ENCODE measurements at regions not wholly inside any gene's neighbourhood (a gene's known extent, or its start where the extent isn't known, plus 50 kb on each side); places are given as distances from the start of the nearest gene placed in this dataset.
A peak's percentile ranks its signal among the peaks of the same experiment; 100 is the strongest.

DNA sequence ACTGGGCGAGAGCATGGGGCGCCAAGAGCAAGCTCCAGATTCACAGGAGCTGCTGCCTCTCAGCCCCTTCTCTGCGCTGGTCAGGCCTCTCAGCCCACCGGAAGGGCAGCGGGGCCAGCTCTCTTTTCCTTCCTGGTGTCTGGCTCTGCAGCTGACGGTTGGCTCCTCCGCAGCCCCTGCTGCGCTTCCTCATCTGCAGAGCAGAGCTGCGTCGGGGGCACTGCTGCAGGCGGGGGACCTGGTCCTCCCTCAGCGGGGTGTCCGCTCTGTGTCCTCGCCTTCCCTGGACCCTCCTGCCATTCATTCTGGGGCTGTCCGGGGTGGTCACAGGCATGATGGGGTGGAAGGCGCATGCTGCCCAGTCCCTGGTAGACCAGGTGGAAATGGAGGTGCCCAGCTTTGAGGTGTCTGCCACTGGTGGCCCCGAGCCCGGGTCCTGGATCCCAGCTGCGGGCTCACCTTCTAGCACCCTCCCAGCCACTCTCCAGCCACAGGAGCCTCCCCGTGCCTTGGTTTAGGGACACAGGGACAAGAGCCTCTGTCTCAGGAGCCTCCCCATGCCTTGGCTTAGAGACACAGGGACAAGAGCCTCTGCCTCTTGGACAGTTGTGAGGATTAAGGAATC is 84.8 kb downstream of the IRF8 start:
- H3K27ac ChIP-seq (ENCODE audit: low read length): no peak overlapping the region
- no peaks in the 10 kb centered on the region for H3K9me3 ChIP-seq (ENCODE audit: control insufficient read depth, low read depth, low read length)
- WGBS (ENCODE audit: insufficient coverage, low lambda C conversion rate): no CpG with 5 or more reads among the region's 20 CpGs
- H3K36me3 ChIP-seq (ENCODE audit: control insufficient read depth, insufficient read depth, low read length): no peaks in the 10 kb centered on the region
- H3K27me3 ChIP-seq (ENCODE audit: control insufficient read depth, insufficient read depth, low read length): peaks cover 2% of the 10 kb centered on the region
- H3K4me3 ChIP-seq (ENCODE audit: low read length): no peak overlapping the region
- no peak for DNase-seq
- H3K4me1 ChIP-seq (ENCODE audit: control insufficient read depth, insufficient read depth, low read length): peaks cover 47% of the 10 kb centered on the region

DNA sequence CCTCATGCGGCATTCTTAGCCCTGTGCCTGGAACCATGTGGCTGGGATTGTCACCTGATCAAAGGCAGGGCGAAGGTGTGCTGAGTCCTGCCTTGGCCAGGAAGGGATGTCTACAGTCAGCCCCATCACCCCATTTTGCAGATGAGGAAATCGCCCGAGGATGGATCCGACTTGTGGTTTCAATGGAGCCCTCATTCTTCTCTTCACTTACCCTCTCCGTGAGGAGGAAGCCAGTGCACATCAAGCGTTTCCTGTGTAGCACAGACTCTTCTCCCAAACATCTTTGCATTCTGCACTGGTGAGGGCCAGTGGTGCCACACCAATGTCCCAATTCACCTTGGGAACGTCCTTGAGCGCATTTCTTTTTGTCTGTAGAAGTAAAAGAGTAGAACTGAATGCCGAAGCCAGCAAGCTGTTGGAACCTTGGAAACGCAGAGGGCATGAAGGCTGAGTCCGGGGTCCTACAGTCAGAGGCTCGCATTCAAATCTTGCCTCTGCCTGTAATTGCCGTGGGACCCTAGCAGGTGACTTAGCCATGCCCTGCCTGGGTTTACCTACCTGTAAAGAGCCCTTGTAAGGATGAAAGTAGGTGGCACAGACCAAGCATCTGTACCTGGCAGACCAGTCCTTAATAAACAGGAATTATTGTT is 85.4 kb downstream of the IRF8 start:
- Histone ChIP-seq H3K36me3 (ENCODE audit: control insufficient read depth, insufficient read depth, low read length) (no peaks in the 10 kb centered on the region), H3K4me3 (ENCODE audit: low read length) (no peak overlapping the region), H3K27me3 (ENCODE audit: control insufficient read depth, insufficient read depth, low read length) (peaks cover 2% of the 10 kb centered on the region), H3K4me1 (ENCODE audit: control insufficient read depth, insufficient read depth, low read length) (peaks cover 47% of the 10 kb centered on the region), H3K9me3 (ENCODE audit: control insufficient read depth, low read depth, low read length) (no peaks in the 10 kb centered on the region), H3K27ac (ENCODE audit: low read length) (peak overlapping the region; percentile 50)
- no peak for DNase-seq
- 80% methylated on average over 1 of the region's 14 CpGs for WGBS (ENCODE audit: insufficient coverage, low lambda C conversion rate)

DNA sequence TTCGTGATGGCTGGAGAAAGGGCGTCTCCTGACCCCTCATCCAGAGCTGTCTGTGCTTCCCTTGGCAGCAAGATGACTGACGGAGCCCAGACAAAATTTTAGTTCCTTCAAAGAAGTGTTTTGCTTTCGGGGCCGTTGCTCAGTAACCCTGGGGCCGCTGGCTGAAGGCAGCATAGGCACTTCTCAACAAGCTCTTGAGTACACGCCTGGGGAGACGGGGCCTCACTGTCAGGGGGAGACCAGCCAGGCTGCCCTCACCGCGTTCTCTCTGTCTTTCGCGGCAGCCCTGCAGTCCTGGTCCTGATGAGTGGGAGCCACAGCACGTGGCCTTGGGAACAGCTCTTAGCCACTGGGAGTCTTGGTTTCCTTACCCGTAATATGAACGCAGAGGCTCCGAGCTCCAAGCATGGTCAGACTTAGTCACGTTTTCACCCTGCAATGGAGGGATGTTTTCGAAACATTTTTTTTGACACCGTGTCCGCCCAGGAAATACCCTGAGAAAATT is 86.0 kb downstream of the IRF8 start:
- no peak overlapping the region for H3K4me3 ChIP-seq (ENCODE audit: low read length)
- peaks cover 2% of the 10 kb centered on the region for H3K27me3 ChIP-seq (ENCODE audit: control insufficient read depth, insufficient read depth, low read length)
- peaks cover 46% of the 10 kb centered on the region for H3K4me1 ChIP-seq (ENCODE audit: control insufficient read depth, insufficient read depth, low read length)
- DNase-seq: peak; percentile 27 to 67
- H3K9me3 ChIP-seq (ENCODE audit: control insufficient read depth, low read depth, low read length): no peaks in the 10 kb centered on the region
- peak overlapping the region; percentile 50 for H3K27ac ChIP-seq (ENCODE audit: low read length)
- H3K36me3 ChIP-seq (ENCODE audit: control insufficient read depth, insufficient read depth, low read length): no peaks in the 10 kb centered on the region
- WGBS (ENCODE audit: insufficient coverage, low lambda C conversion rate): 12% methylated on average over 3 of the region's 20 CpGs

DNA sequence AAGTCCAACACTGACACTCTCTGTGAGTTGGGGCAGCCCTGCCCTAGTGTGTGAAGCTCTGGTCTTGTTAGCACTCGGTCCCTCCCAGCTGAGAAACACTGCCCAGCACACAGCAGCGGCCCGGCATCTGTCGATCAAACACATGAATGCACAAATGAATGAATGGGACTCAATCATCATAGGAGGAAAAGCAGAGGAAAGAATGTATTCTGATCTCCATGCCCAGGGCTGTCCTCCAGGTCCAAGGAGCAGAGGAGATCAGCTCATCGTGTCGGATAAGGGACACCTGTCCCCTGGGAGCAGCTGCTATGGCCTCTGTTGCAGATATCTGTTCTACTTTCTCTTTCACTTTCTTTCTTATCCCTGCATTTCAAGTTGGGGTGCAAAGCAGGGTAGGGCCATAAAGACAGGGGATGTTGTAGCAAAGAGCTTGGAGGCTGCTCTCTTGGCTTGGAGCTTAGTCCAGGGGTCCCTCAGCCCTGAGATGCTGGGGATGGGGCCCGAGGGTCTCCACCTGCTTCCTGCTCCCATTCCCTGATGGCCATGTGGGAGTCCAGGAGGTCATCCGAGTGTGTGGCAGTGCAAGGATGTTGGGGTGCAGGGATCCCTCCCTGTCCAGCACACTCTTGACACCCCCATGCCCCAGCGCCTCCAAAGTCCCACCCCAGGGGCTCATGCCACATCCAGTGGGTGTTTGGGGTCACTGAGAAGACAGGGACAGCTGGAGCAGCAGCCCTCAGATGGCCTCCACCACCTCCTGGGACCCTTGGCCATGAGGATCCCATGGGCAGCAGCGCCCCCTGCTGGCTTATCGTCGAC is 88.2 kb downstream of the IRF8 start:
- Histone ChIP-seq H3K27me3 (ENCODE audit: control insufficient read depth, insufficient read depth, low read length) (peaks cover 2% of the 10 kb centered on the region), H3K4me3 (ENCODE audit: low read length) (no peak overlapping the region), H3K4me1 (ENCODE audit: control insufficient read depth, insufficient read depth, low read length) (peaks cover 45% of the 10 kb centered on the region), H3K36me3 (ENCODE audit: control insufficient read depth, insufficient read depth, low read length) (no peaks in the 10 kb centered on the region), H3K27ac (ENCODE audit: low read length) (peak overlapping the region; percentile 53), H3K9me3 (ENCODE audit: control insufficient read depth, low read depth, low read length) (no peaks in the 10 kb centered on the region)
- no CpG with 5 or more reads among the region's 12 CpGs for WGBS (ENCODE audit: insufficient coverage, low lambda C conversion rate)
- peak; percentile 84 to 93 for DNase-seq

DNA sequence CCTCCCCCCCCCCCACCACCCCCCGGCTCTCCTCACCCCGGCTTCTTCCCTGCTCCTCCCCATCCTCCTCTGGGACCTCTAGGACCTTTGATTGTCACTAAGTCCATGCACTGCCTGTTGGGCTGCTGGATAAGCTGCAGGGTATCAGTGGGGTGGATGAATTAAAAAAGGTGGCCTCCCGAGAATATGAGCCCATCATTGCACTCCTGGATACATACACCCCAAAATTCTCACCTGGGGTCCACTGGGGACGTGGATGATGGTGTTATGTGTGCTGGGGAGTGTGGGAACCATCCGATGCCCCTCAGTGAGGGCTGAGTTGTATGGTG is 88.8 kb downstream of the IRF8 start:
- H3K27ac ChIP-seq (ENCODE audit: low read length): no peak overlapping the region
- H3K36me3 ChIP-seq (ENCODE audit: control insufficient read depth, insufficient read depth, low read length): no peaks in the 10 kb centered on the region
- peaks cover 2% of the 10 kb centered on the region for H3K27me3 ChIP-seq (ENCODE audit: control insufficient read depth, insufficient read depth, low read length)
- H3K4me1 ChIP-seq (ENCODE audit: control insufficient read depth, insufficient read depth, low read length): peaks cover 45% of the 10 kb centered on the region
- no CpG with 5 or more reads among the region's 5 CpGs for WGBS (ENCODE audit: insufficient coverage, low lambda C conversion rate)
- H3K4me3 ChIP-seq (ENCODE audit: low read length): no peak overlapping the region
- no peak for DNase-seq
- H3K9me3 ChIP-seq (ENCODE audit: control insufficient read depth, low read depth, low read length): no peaks in the 10 kb centered on the region

DNA sequence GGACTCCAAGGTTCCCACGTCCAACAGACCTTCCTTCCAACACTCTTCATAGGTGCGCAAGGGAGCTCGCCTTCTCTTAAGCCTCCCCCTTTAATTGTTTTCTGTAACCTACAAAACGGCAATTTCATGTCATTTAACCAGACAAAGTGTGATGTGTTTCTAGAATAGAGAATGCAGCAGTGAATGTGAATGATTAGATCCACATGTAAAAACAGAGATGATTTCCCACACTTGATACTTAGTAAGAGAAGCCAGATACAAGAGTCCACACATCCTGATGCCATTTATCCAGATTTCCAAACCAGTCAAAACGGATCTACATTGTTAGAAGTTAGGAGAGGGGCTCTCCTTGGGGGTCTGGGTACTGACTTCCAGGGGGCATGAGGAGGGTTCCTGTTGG is 89.3 kb downstream of the IRF8 start:
- no CpG with 5 or more reads among the region's 5 CpGs for WGBS (ENCODE audit: insufficient coverage, low lambda C conversion rate)
- no peak overlapping the region for H3K27ac ChIP-seq (ENCODE audit: low read length)
- H3K9me3 ChIP-seq (ENCODE audit: control insufficient read depth, low read depth, low read length): no peaks in the 10 kb centered on the region
- no peak overlapping the region for H3K4me3 ChIP-seq (ENCODE audit: low read length)
- DNase-seq: no peak
- H3K4me1 ChIP-seq (ENCODE audit: control insufficient read depth, insufficient read depth, low read length): peaks cover 40% of the 10 kb centered on the region
- no peaks in the 10 kb centered on the region for H3K36me3 ChIP-seq (ENCODE audit: control insufficient read depth, insufficient read depth, low read length)
- H3K27me3 ChIP-seq (ENCODE audit: control insufficient read depth, insufficient read depth, low read length): peaks cover 2% of the 10 kb centered on the region

DNA sequence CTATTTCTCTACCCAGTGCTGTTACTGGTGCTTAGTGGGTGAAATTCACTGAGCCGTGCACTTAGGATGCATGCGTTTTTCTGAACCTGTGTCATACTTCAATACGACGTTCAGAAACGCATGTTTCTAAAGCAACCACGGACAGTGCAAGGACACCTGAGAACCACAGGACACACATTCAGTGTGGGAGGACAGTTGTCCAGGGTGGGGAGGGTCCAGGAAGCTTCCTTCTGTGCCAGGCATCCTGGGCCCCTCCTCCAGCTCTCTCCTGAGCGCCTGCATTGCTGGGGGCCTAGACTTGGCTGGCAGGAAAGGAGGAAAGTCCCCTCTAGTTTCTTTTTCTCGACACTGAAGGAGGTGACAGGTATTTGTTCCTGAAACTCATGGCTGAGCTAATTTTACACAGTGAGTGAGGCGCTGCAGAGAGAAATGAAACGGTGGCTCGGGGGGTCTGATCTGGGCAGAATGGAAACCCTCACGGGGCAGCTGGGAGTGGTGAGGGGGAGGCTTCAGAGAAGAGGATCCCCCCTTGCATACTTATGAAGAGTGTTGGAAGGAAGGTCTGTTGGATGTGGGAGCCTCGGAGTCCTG is 89.9 kb downstream of the IRF8 start:
- H3K36me3 ChIP-seq (ENCODE audit: control insufficient read depth, insufficient read depth, low read length): no peaks in the 10 kb centered on the region
- DNase-seq: no peak
- H3K27me3 ChIP-seq (ENCODE audit: control insufficient read depth, insufficient read depth, low read length): peaks cover 2% of the 10 kb centered on the region
- H3K4me3 ChIP-seq (ENCODE audit: low read length): no peak overlapping the region
- H3K4me1 ChIP-seq (ENCODE audit: control insufficient read depth, insufficient read depth, low read length): peaks cover 37% of the 10 kb centered on the region
- no peak overlapping the region for H3K27ac ChIP-seq (ENCODE audit: low read length)
- 94% methylated on average over 3 of the region's 13 CpGs for WGBS (ENCODE audit: insufficient coverage, low lambda C conversion rate)
- no peaks in the 10 kb centered on the region for H3K9me3 ChIP-seq (ENCODE audit: control insufficient read depth, low read depth, low read length)

DNA sequence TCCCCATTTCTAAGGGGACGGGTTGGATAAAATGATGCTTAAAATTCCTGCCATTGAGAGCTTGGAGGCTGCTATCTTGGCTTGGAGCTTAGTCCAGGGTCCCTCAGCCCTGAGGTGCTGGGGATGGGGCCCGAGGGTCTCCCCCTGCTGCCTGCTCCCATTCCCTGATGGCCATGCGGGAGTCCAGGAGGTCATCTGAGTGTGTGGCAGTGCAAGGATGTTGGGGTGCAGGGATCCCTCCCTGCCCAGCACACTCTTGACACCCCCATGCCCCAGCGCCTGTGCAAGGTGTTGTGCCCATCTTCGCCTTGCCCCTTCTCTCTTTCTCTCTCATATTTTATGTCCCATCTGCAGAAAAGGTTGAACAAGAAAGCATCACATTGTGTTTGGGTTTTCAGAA is 90.4 kb downstream of the IRF8 start:
- no peak overlapping the region for H3K27ac ChIP-seq (ENCODE audit: low read length)

DNA sequence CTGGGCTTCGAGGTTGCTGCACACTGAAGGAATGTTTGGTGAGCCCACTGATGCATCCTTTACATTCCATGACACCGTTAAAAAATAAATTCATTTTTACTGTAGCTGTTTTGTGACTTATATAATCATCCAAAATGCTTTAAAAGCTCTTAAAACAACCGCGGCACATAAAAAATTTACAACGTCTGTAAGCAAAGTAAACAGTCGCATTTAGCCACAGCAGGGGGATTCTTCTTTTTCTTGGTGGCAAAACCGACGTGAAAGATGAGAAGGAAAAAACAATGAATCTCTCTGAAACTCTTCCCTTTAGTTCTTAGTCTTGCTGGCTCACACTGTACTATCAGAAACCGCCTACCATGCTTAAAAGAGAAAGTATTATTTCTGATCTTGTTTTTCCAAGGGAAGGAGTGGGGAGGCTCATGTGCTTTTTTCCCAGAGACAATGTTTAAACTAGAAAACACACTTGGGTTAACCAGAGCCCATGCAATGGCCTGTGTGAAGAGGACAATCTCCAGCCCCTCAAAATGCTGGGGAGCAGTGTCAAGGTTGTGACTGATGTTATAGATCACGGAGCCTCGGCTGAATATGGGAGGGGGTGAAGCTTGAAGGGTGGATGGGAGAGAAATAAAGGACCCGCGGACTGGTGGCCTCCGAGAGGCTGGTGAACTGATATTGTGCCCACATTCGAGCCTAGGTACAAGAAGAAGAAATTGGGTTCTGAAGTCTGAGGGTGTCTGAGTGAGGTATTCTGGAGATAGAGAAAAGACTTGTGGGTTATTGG is 91.1 kb downstream of the IRF8 start:
- no peak for DNase-seq

More for the DNA sequence above, 90.4 kb downstream of the IRF8 start:
- H3K4me1 ChIP-seq (ENCODE audit: control insufficient read depth, insufficient read depth, low read length): peaks cover 31% of the 10 kb centered on the region
- no peak for DNase-seq
- no peaks in the 10 kb centered on the region for H3K36me3 ChIP-seq (ENCODE audit: control insufficient read depth, insufficient read depth, low read length)
- no peaks in the 10 kb centered on the region for H3K27me3 ChIP-seq (ENCODE audit: control insufficient read depth, insufficient read depth, low read length)
- no peak overlapping the region for H3K4me3 ChIP-seq (ENCODE audit: low read length)
- WGBS (ENCODE audit: insufficient coverage, low lambda C conversion rate): 100% methylated on average over 1 of the region's 5 CpGs
- no peaks in the 10 kb centered on the region for H3K9me3 ChIP-seq (ENCODE audit: control insufficient read depth, low read depth, low read length)

DNA sequence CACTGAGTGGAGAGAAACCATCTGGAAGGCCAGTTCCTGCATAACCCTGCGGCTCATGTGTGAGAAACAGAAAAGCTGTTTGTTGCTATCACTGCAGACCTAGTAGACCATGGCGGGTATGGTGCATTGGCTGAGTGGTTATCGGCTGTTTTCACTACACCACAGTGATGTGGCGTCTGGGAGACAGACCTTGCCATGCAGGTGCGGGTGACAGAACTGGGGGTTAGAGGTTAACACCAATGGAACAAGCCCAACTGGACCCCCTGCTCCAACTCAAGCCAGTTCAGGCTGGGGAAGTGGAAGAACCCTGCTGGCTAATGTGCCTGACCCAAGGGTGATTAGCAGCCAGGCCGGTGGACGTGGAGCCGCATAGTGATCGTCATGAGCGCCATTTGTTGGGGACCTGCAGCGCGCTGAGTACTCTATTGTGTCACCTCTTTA is 91.9 kb downstream of the IRF8 start:
- H3K36me3 ChIP-seq (ENCODE audit: control insufficient read depth, insufficient read depth, low read length): no peaks in the 10 kb centered on the region
- H3K4me3 ChIP-seq (ENCODE audit: low read length): no peak overlapping the region
- WGBS (ENCODE audit: insufficient coverage, low lambda C conversion rate): 100% methylated on average over 1 of the region's 12 CpGs
- DNase-seq: no peak
- peaks cover 18% of the 10 kb centered on the region for H3K4me1 ChIP-seq (ENCODE audit: control insufficient read depth, insufficient read depth, low read length)
- no peaks in the 10 kb centered on the region for H3K27me3 ChIP-seq (ENCODE audit: control insufficient read depth, insufficient read depth, low read length)
- H3K9me3 ChIP-seq (ENCODE audit: control insufficient read depth, low read depth, low read length): no peaks in the 10 kb centered on the region
- H3K27ac ChIP-seq (ENCODE audit: low read length): no peak overlapping the region

More for the DNA sequence above, 91.1 kb downstream of the IRF8 start:
- Histone ChIP-seq H3K4me3 (ENCODE audit: low read length) (no peak overlapping the region), H3K27ac (ENCODE audit: low read length) (no peak overlapping the region), H3K4me1 (ENCODE audit: control insufficient read depth, insufficient read depth, low read length) (peaks cover 24% of the 10 kb centered on the region), H3K9me3 (ENCODE audit: control insufficient read depth, low read depth, low read length) (no peaks in the 10 kb centered on the region), H3K27me3 (ENCODE audit: control insufficient read depth, insufficient read depth, low read length) (no peaks in the 10 kb centered on the region), H3K36me3 (ENCODE audit: control insufficient read depth, insufficient read depth, low read length) (no peaks in the 10 kb centered on the region)
- 63% methylated on average over 5 of the region's 15 CpGs for WGBS (ENCODE audit: insufficient coverage, low lambda C conversion rate)
